ENCODE measurements at regions not wholly inside any gene's neighbourhood (a gene's known extent, or its start where the extent isn't known, plus 50 kb on each side); places are given as distances from the start of the nearest gene placed in this dataset.
A peak's percentile ranks its signal among the peaks of the same experiment; 100 is the strongest.
"Not testable (repeated sequence)": the region's sequence is repeated elsewhere in the genome, so short reads cannot be mapped to it uniquely, and the experiment has no call there.

- 0 to 86% (median 50%) methylated on average over 1 of the region's 1 CpG; no CpG with 5 or more reads in 1 of the 10 experiments for WGBS, 10 experiments
- H3K4me1 ChIP-seq (replicated peaks in 1 of 2); H3K27ac ChIP-seq; in situ Hi-C loops (cut with MboI; ENCODE audit: low pct_unique_long_range_greater_than_20kb in 2 of 9, low sequenced_read_pairs in 9 of 9, unreplicated experiment in 9 of 9); H3K4me3 ChIP-seq; ATAC-seq (replicated peaks in 6 of 8): not testable (repeated sequence)
Observed at GRCh38 chr9:62871765-62872164, 1681.9 kb downstream of the SPATA31A7 start.

- in situ Hi-C loops (cut with MboI; ENCODE audit: low pct_unique_long_range_greater_than_20kb in 2 of 9, low sequenced_read_pairs in 9 of 9, unreplicated experiment in 9 of 9), result not testable (repeated sequence)
- 0 to 94% (median 73%) methylated on average over 1 to 5 of the region's 10 CpGs; no CpG with 5 or more reads in 3 of the 10 experiments for WGBS, 10 experiments
Observed at GRCh38 chr9:62874213-62874612, 1684.4 kb downstream of the SPATA31A7 start.

GRCh38 chr9:62874745-62875599, 1685.1 kb downstream of the SPATA31A7 start:
- in situ Hi-C loops (cut with MboI; ENCODE audit: low pct_unique_long_range_greater_than_20kb in 2 of 9, low sequenced_read_pairs in 9 of 9, unreplicated experiment in 9 of 9); H3K4me1 ChIP-seq (replicated peaks in 1 of 2); H3K4me3 ChIP-seq; H3K27ac ChIP-seq: not testable (repeated sequence)
- WGBS, 10 experiments, result 5 to 83% (median 53%) methylated on average over 1 to 3 of the region's 4 CpGs
- peak in 1 of 8 experiments; percentile 16 for ATAC-seq (replicated peaks in 6 of 8)

More at GRCh38 chr9:62874213-62874612, 1684.4 kb downstream of the SPATA31A7 start:
- not testable (repeated sequence) for H3K27ac ChIP-seq; ATAC-seq (replicated peaks in 6 of 8); H3K4me3 ChIP-seq; H3K4me1 ChIP-seq (replicated peaks in 1 of 2)

- in situ Hi-C loops (cut with MboI; ENCODE audit: low pct_unique_long_range_greater_than_20kb in 2 of 9, low sequenced_read_pairs in 9 of 9, unreplicated experiment in 9 of 9); H3K4me1 ChIP-seq (replicated peaks in 1 of 2); H3K4me3 ChIP-seq; ATAC-seq (replicated peaks in 6 of 8); H3K27ac ChIP-seq: not testable (repeated sequence)
Observed at GRCh38 chr9:62877552-62877951, 1687.7 kb downstream of the SPATA31A7 start.

GRCh38 chr9:62877987-62878386, 1688.2 kb downstream of the SPATA31A7 start:
- ATAC-seq (replicated peaks in 6 of 8); H3K27ac ChIP-seq; in situ Hi-C loops (cut with MboI; ENCODE audit: low pct_unique_long_range_greater_than_20kb in 2 of 9, low sequenced_read_pairs in 9 of 9, unreplicated experiment in 9 of 9); H3K4me3 ChIP-seq; H3K4me1 ChIP-seq (replicated peaks in 1 of 2): not testable (repeated sequence)
- WGBS, 10 experiments, result 34 to 80% (median 46%) methylated on average over 2 to 7 of the region's 7 CpGs

- in situ Hi-C loops (cut with MboI; ENCODE audit: low pct_unique_long_range_greater_than_20kb in 2 of 9, low sequenced_read_pairs in 9 of 9, unreplicated experiment in 9 of 9); H3K27ac ChIP-seq: not testable (repeated sequence)
- 37 to 72% (median 62%) methylated on average over 4 to 6 of the region's 6 CpGs for WGBS, 10 experiments
Observed at GRCh38 chr9:62880453-62880852, 1690.6 kb downstream of the SPATA31A7 start.

GRCh38 chr9:62880971-62881370, 1691.1 kb downstream of the SPATA31A7 start:
- H3K4me1 ChIP-seq (replicated peaks in 1 of 2), result not testable (repeated sequence)

More at GRCh38 chr9:62880453-62880852, 1690.6 kb downstream of the SPATA31A7 start:
- not testable (repeated sequence) for H3K4me1 ChIP-seq (replicated peaks in 1 of 2); H3K4me3 ChIP-seq; ATAC-seq (replicated peaks in 6 of 8)

GRCh38 chr9:62881811-62882210, 1692.0 kb downstream of the SPATA31A7 start:
- H3K4me1 ChIP-seq (replicated peaks in 1 of 2); H3K27ac ChIP-seq; in situ Hi-C loops (cut with MboI; ENCODE audit: low pct_unique_long_range_greater_than_20kb in 2 of 9, low sequenced_read_pairs in 9 of 9, unreplicated experiment in 9 of 9); H3K4me3 ChIP-seq; ATAC-seq (replicated peaks in 6 of 8): not testable (repeated sequence)
- 24 to 92% (median 77%) methylated on average over 1 to 8 of the region's 8 CpGs for WGBS, 10 experiments

More at GRCh38 chr9:62880971-62881370, 1691.1 kb downstream of the SPATA31A7 start:
- in situ Hi-C loops (cut with MboI; ENCODE audit: low pct_unique_long_range_greater_than_20kb in 2 of 9, low sequenced_read_pairs in 9 of 9, unreplicated experiment in 9 of 9); ATAC-seq (replicated peaks in 6 of 8); H3K27ac ChIP-seq; H3K4me3 ChIP-seq: not testable (repeated sequence)
- 0 to 93% (median 71%) methylated on average over 1 to 3 of the region's 3 CpGs for WGBS, 10 experiments

- H3K4me3 ChIP-seq; H3K4me1 ChIP-seq (replicated peaks in 1 of 2); ATAC-seq (replicated peaks in 6 of 8); H3K27ac ChIP-seq; in situ Hi-C loops (cut with MboI; ENCODE audit: low pct_unique_long_range_greater_than_20kb in 2 of 9, low sequenced_read_pairs in 9 of 9, unreplicated experiment in 9 of 9): not testable (repeated sequence)
- WGBS, 10 experiments, result 69 to 100% (median 80%) methylated on average over 1 to 4 of the region's 5 CpGs; no CpG with 5 or more reads in 7 of the 10 experiments
Observed at GRCh38 chr9:62882717-62883116, 1692.9 kb downstream of the SPATA31A7 start.

GRCh38 chr9:62896692-62897091, 1706.9 kb downstream of the SPATA31A7 start:
- ATAC-seq (replicated peaks in 6 of 8); H3K27ac ChIP-seq; in situ Hi-C loops (cut with MboI; ENCODE audit: low pct_unique_long_range_greater_than_20kb in 2 of 9, low sequenced_read_pairs in 9 of 9, unreplicated experiment in 9 of 9); H3K4me1 ChIP-seq (replicated peaks in 1 of 2): not testable (repeated sequence)
- no CpG with 5 or more reads among the region's 3 CpGs for WGBS, 10 experiments
- peak overlapping the region in 1 of 5 donors; percentile 27 for H3K4me3 ChIP-seq

- in situ Hi-C loops (cut with MboI; ENCODE audit: low pct_unique_long_range_greater_than_20kb in 2 of 9, low sequenced_read_pairs in 9 of 9, unreplicated experiment in 9 of 9); H3K4me1 ChIP-seq (replicated peaks in 1 of 2); ATAC-seq (replicated peaks in 6 of 8): not testable (repeated sequence)
- peak overlapping the region; percentile 19 to 99 (median 65) for H3K4me3 ChIP-seq
- WGBS, 10 experiments, result no CpG with 5 or more reads among the region's 48 CpGs
- peak overlapping the region; percentile 97 to 99 for H3K27ac ChIP-seq
Observed at GRCh38 chr9:62897411-62898225, 1707.8 kb downstream of the SPATA31A7 start.

GRCh38 chr9:62899666-62900065, 1709.8 kb downstream of the SPATA31A7 start:
- no CpG with 5 or more reads among the region's 4 CpGs for WGBS, 10 experiments

GRCh38 chr9:62904061-62904460, 1714.2 kb downstream of the SPATA31A7 start:
- H3K4me1 ChIP-seq (replicated peaks in 1 of 2); ATAC-seq (replicated peaks in 6 of 8); in situ Hi-C loops (cut with MboI; ENCODE audit: low pct_unique_long_range_greater_than_20kb in 2 of 9, low sequenced_read_pairs in 9 of 9, unreplicated experiment in 9 of 9); H3K27ac ChIP-seq; H3K4me3 ChIP-seq: not testable (repeated sequence)
- WGBS, 10 experiments, result no CpG with 5 or more reads among the region's 3 CpGs

More at GRCh38 chr9:62899666-62900065, 1709.8 kb downstream of the SPATA31A7 start:
- in situ Hi-C loops (cut with MboI; ENCODE audit: low pct_unique_long_range_greater_than_20kb in 2 of 9, low sequenced_read_pairs in 9 of 9, unreplicated experiment in 9 of 9); H3K27ac ChIP-seq; H3K4me3 ChIP-seq; H3K4me1 ChIP-seq (replicated peaks in 1 of 2); ATAC-seq (replicated peaks in 6 of 8): not testable (repeated sequence)
